Progenitor cell of endocrine pancreas (in vitro differentiated cells): ENCODE measurements at regions not wholly inside any gene's neighbourhood (a gene's known extent, or its start where the extent isn't known, plus 50 kb on each side); places are given as distances from the start of the nearest gene placed in this dataset.

Experiments
- DNase-seq: peaks from one replicate; pipeline ENCODE4 v3.0.0; 2021; ENCODE audit warnings: low spot score; ENCODE audit not compliant: unreplicated experiment
- H3K27ac Mint-ChIP-seq: 2 replicates; pipeline ENCODE4 v1.8.0; 2021; ENCODE audit warnings: mild to moderate bottlenecking, moderate library complexity, mixed read lengths
- H3K27me3 Mint-ChIP-seq: 2 replicates; pipeline ENCODE4 v1.8.0; 2021; ENCODE audit warnings: mixed read lengths
- H3K36me3 Mint-ChIP-seq: 2 replicates; pipeline ENCODE4 v1.8.0; 2022; ENCODE audit warnings: mixed read lengths; ENCODE audit not compliant: insufficient read depth
- H3K4me1 Mint-ChIP-seq: 2 replicates; pipeline ENCODE4 v1.8.0; 2021; ENCODE audit warnings: low read depth, mixed read lengths
- H3K4me3 Mint-ChIP-seq: 2 replicates; pipeline ENCODE4 v1.8.0; 2021; ENCODE audit warnings: low read depth, mild to moderate bottlenecking, moderate library complexity, mixed read lengths
- H3K9me3 Mint-ChIP-seq: 2 replicates; pipeline ENCODE4 v1.8.0; 2021; ENCODE audit warnings: low read depth, mixed read lengths
- CTCF ChIP-seq: fragments of 200-600 bp; sonication (generic); IDR thresholded peaks from one replicate; pipeline ENCODE4 v1.5.0; 2021; ENCODE audit warnings: antibody characterized with exemption, mild to moderate bottlenecking; ENCODE audit not compliant: unreplicated experiment

GRCh38 chr13:48600374-48601364 is 53.1 kb upstream of the CYSLTR2 start:
- Mint-ChIP-seq H3K27ac (peak overlapping the region; percentile 55), H3K9me3 (peaks cover 21% of the 10 kb centered on the region), H3K4me1 (peaks cover 10% of the 10 kb centered on the region), H3K27me3 (no peaks in the 10 kb centered on the region), H3K4me3 (no peak overlapping the region), H3K36me3 (peaks cover 2% of the 10 kb centered on the region)
- TF ChIP-seq CTCF, result no peak
- DNase-seq, result no peak

- no peak overlapping the region for H3K27ac Mint-ChIP-seq
- H3K9me3 Mint-ChIP-seq, result peaks cover 36% of the 10 kb centered on the region
- H3K36me3 Mint-ChIP-seq, result peaks cover 3% of the 10 kb centered on the region
- TF ChIP-seq CTCF, result no peak
- no peaks in the 10 kb centered on the region for H3K27me3 Mint-ChIP-seq
- DNase-seq, result no peak
- H3K4me3 Mint-ChIP-seq, result no peak overlapping the region
- peaks cover 7% of the 10 kb centered on the region for H3K4me1 Mint-ChIP-seq
Observed at GRCh38 chr13:48602296-48603016, 51.3 kb upstream of the CYSLTR2 start.

- Mint-ChIP-seq H3K27me3 (no peaks in the 10 kb centered on the region), H3K27ac (no peak overlapping the region), H3K4me1 (peaks cover 7% of the 10 kb centered on the region), H3K4me3 (no peak overlapping the region), H3K36me3 (peaks cover 3% of the 10 kb centered on the region), H3K9me3 (peaks cover 34% of the 10 kb centered on the region)
- DNase-seq, result no peak
- no peak for TF ChIP-seq CTCF
Observed at GRCh38 chr13:48603375-48603774, 50.4 kb upstream of the CYSLTR2 start.
